GM06990 (cell line): ENCODE measurements at regions not wholly inside any gene's neighbourhood (a gene's known extent, or its start where the extent isn't known, plus 50 kb on each side); places are given as distances from the start of the nearest gene placed in this dataset.

Source experiments
- DNase-seq: peaks from one replicate; pipeline ENCODE4 v3.0.0-alpha.2; 2011; ENCODE audit not compliant: insufficient read length; ENCODE audit errors: extremely low read depth
- H3K27me3 ChIP-seq: replicated peaks from 2 replicates; pipeline ENCODE4 v1.6.0; 2011; ENCODE audit warnings: low read length; ENCODE audit not compliant: control insufficient read depth, insufficient read depth
- H3K36me3 ChIP-seq: 2 replicates; pipeline ENCODE4 v1.5.1; 2011; ENCODE audit warnings: low read length; ENCODE audit not compliant: control insufficient read depth, insufficient read depth
- H3K4me3 ChIP-seq: replicated peaks from 2 replicates; pipeline ENCODE4 v1.5.1; 2011; ENCODE audit warnings: low read depth, mild to moderate bottlenecking, control low read depth, low read length
- CTCF ChIP-seq: IDR thresholded peaks from 2 replicates; pipeline ENCODE4 v1.5.1; 2011; ENCODE audit warnings: low read length, control low read depth, mild to moderate bottlenecking, inconsistent platforms; ENCODE audit not compliant: insufficient read depth, poor library complexity, severe bottlenecking

GRCh38 chr3:63004448-63004847 is 129.2 kb upstream of the CADPS start:
- H3K4me3 ChIP-seq, result no peak overlapping the region
- no peaks in the 10 kb centered on the region for H3K27me3 ChIP-seq
- DNase-seq, result no peak
- no peak for TF ChIP-seq CTCF
- no peaks in the 10 kb centered on the region for H3K36me3 ChIP-seq

- no peak for TF ChIP-seq CTCF
- no peaks in the 10 kb centered on the region for H3K27me3 ChIP-seq
- H3K36me3 ChIP-seq, result no peaks in the 10 kb centered on the region
- H3K4me3 ChIP-seq, result no peak overlapping the region
- no peak for DNase-seq
Observed at GRCh38 chr3:63015614-63016309, 140.5 kb upstream of the CADPS start.

- no peak for TF ChIP-seq CTCF
- no peak for DNase-seq
- Histone ChIP-seq H3K4me3 (no peak overlapping the region), H3K27me3 (no peaks in the 10 kb centered on the region), H3K36me3 (no peaks in the 10 kb centered on the region)
Observed at GRCh38 chr3:63022114-63022513, 146.9 kb upstream of the CADPS start.

GRCh38 chr3:63026722-63027121 is 151.5 kb upstream of the CADPS start:
- no peaks in the 10 kb centered on the region for H3K27me3 ChIP-seq
- no peak overlapping the region for H3K4me3 ChIP-seq
- no peaks in the 10 kb centered on the region for H3K36me3 ChIP-seq
- TF ChIP-seq CTCF, result no peak
- no peak for DNase-seq

- H3K27me3 ChIP-seq, result no peaks in the 10 kb centered on the region
- no peak for DNase-seq
- no peak for TF ChIP-seq CTCF
- H3K36me3 ChIP-seq, result no peaks in the 10 kb centered on the region
- no peak overlapping the region for H3K4me3 ChIP-seq
Observed at GRCh38 chr3:63029326-63029725, 154.1 kb upstream of the CADPS start.

GRCh38 chr3:63029921-63030320 is 154.7 kb upstream of the CADPS start:
- DNase-seq, result no peak
- no peaks in the 10 kb centered on the region for H3K27me3 ChIP-seq
- no peak for TF ChIP-seq CTCF
- H3K36me3 ChIP-seq, result no peaks in the 10 kb centered on the region
- H3K4me3 ChIP-seq, result no peak overlapping the region
